Endothelial cell of umbilical vein (primary cell): ENCODE measurements at regions not wholly inside any gene's neighbourhood (a gene's known extent, or its start where the extent isn't known, plus 50 kb on each side); places are given as distances from the start of the nearest gene placed in this dataset.

Experiments
- BruUV-seq: library from RNA; stranded (reverse); fragments of 400-500 nt; replicated peaks from 2 replicates; lab custom pipeline; 2021; lab: Mats Ljungman, UMichigan
- CTCF ChIA-PET: fragments of 300-600, 350-600 bp; sonication (Branson Sonifier 250); formaldehyde crosslinking; loops from one replicate; lab custom pipeline; 2021; ENCODE audit warnings: antibody characterized with exemption, inconsistent platforms; lab: Charles Lee
- POLR2A ChIA-PET: fragments of 300-600, 350-600 bp; sonication (Branson Sonifier 250); formaldehyde crosslinking; loops from one replicate; lab custom pipeline; 2021; ENCODE audit warnings: antibody characterized with exemption, inconsistent platforms; lab: Charles Lee
- DNase-seq: peaks from one replicate; pipeline ENCODE4 v3.0.0-alpha.2; 2011; ENCODE audit warnings: low read depth, low spot score
- FAIRE-seq: peaks from 2 replicates; lab custom pipeline; 2011; peaks lifted over from hg19 to GRCh38; lab: Jason Lieb, UNC
- H2AFZ ChIP-seq: 2 replicates; pipeline ENCODE4 v1.6.0; 2012; ENCODE audit warnings: low read depth, low read length, control low read depth, inconsistent platforms
- H3K27ac ChIP-seq: 2 replicates; pipeline ENCODE4 v1.5.1; 2011; ENCODE audit warnings: low read depth, mild to moderate bottlenecking, control low read depth, low read length, moderate library complexity; ENCODE audit not compliant: insufficient read depth
- H3K27me3 ChIP-seq, 2 experiments: 2 replicates each; pipeline versions ENCODE4 v1.6.0 to v1.6.1; 2011; ENCODE audit warnings: low read length in 2 of 2, mixed read lengths in 1 of 2; ENCODE audit not compliant: control insufficient read depth in 2 of 2, insufficient read depth in 2 of 2
- H3K36me3 ChIP-seq, 2 experiments: 2 replicates in 1 of 2; 3 replicates in 1 of 2; pipeline ENCODE4 v1.5.1; 2011; ENCODE audit warnings: low read length in 2 of 2, mild to moderate bottlenecking in 1 of 2, moderate library complexity in 1 of 2; ENCODE audit not compliant: control insufficient read depth in 2 of 2, insufficient read depth in 2 of 2; ENCODE audit errors: extremely low read depth in 1 of 2
- H3K4me1 ChIP-seq: 3 replicates; pipeline ENCODE4 v1.5.1; 2011; ENCODE audit warnings: mild to moderate bottlenecking, low read length; ENCODE audit not compliant: control insufficient read depth, insufficient read depth; ENCODE audit errors: extremely low read depth
- H3K4me2 ChIP-seq: 2 replicates; pipeline ENCODE4 v1.6.1; 2011; ENCODE audit warnings: low read length, control low read depth, mixed read lengths; ENCODE audit not compliant: insufficient read depth
- H3K4me3 ChIP-seq, 3 experiments: fragments of 200-600 bp in 1 of 3; sonication (generic), shearing (Covaris generic) in 1 of 3; replicated peaks in 1 of 3; 2 replicates each; pipeline ENCODE4 v1.5.1; 2011 to 2016; ENCODE audit warnings: control low read depth in 3 of 3, low read length in 3 of 3, mild to moderate bottlenecking in 2 of 3, inconsistent platforms in 1 of 3, low read depth in 1 of 3, moderate library complexity in 1 of 3; ENCODE audit not compliant: insufficient read depth in 1 of 3
- H3K79me2 ChIP-seq: 2 replicates; pipeline ENCODE4 v1.6.0; 2012; ENCODE audit warnings: low read length, inconsistent platforms; ENCODE audit not compliant: control insufficient read depth, insufficient read depth
- H3K9ac ChIP-seq: replicated peaks from 2 replicates; pipeline ENCODE3; 2011; ENCODE audit warnings: low read length, control low read depth; ENCODE audit not compliant: insufficient read depth; ENCODE audit errors: extremely low read depth
- H3K9me1 ChIP-seq: replicated peaks from 3 replicates; pipeline ENCODE4 v1.6.0; 2011; ENCODE audit warnings: mild to moderate bottlenecking, low read length; ENCODE audit not compliant: control insufficient read depth, insufficient read depth; ENCODE audit errors: extremely low read depth
- H3K9me3 ChIP-seq: replicated peaks from 2 replicates; pipeline ENCODE4 v1.5.1; 2012; ENCODE audit warnings: low read length, inconsistent platforms; ENCODE audit not compliant: control insufficient read depth, insufficient read depth
- H4K20me1 ChIP-seq: replicated peaks from 2 replicates; pipeline ENCODE3; 2011; ENCODE audit warnings: mild to moderate bottlenecking, low read length; ENCODE audit not compliant: control insufficient read depth, insufficient read depth; ENCODE audit errors: extremely low read depth
- CTCF ChIP-seq, 2 donors: IDR thresholded peaks; 1 replicate in 1 of 2; 2 replicates in 1 of 2; pipeline ENCODE4 v1.5.1; 2011; ENCODE audit warnings: low read length in 2 of 2, mild to moderate bottlenecking in 2 of 2, moderate library complexity in 2 of 2, control low read depth in 1 of 2, inconsistent platforms in 1 of 2, low read depth in 1 of 2; ENCODE audit not compliant: insufficient read depth in 1 of 2; ENCODE audit errors: extremely low read depth in 1 of 2
- EZH2 ChIP-seq: IDR thresholded peaks from 2 replicates; pipeline ENCODE4 v1.6.1; 2012; ENCODE audit warnings: borderline replicate concordance, low read depth, mild to moderate bottlenecking, moderate library complexity, low read length, inconsistent platforms; ENCODE audit not compliant: severe bottlenecking
- FOS ChIP-seq: IDR thresholded peaks from 2 replicates; pipeline ENCODE4 v1.6.1; 2011; ENCODE audit warnings: mild to moderate bottlenecking, low read length, moderate library complexity, borderline replicate concordance; ENCODE audit not compliant: insufficient read depth
- GATA2 ChIP-seq: IDR thresholded peaks from 2 replicates; pipeline ENCODE4 v1.7.0; 2011; ENCODE audit warnings: low read depth, mild to moderate bottlenecking, moderate library complexity, mixed read lengths, low read length; ENCODE audit not compliant: insufficient read length, insufficient read depth
- JUN ChIP-seq: IDR thresholded peaks from 2 replicates; pipeline ENCODE4 v1.6.1; 2011; ENCODE audit warnings: borderline replicate concordance, low read depth; ENCODE audit not compliant: insufficient read length, insufficient read depth
- MAX ChIP-seq: IDR thresholded peaks from 2 replicates; pipeline ENCODE4 v1.6.1; 2011; ENCODE audit not compliant: insufficient read depth, insufficient read length
- MYC ChIP-seq: IDR thresholded peaks from one replicate; pipeline ENCODE4 v1.6.1; 2011; ENCODE audit warnings: mild to moderate bottlenecking, low read depth, low read length
- POLR2A ChIP-seq: IDR thresholded peaks from 2 replicates; pipeline ENCODE4 v1.6.1; 2012; ENCODE audit warnings: low read depth, mild to moderate bottlenecking, control low read depth, low read length
- POLR2AphosphoS5 ChIP-seq: IDR thresholded peaks from 2 replicates; pipeline ENCODE4 v1.6.1; 2012; ENCODE audit warnings: low read depth, mild to moderate bottlenecking, control low read depth, low read length, moderate library complexity; ENCODE audit not compliant: insufficient read depth
- dilution Hi-C: fragments of 300-500 bp; cut with MboI; formaldehyde crosslinking; loops from one replicate; pipeline ENCODE4 v1.15.0; 2019; ENCODE audit warnings: low sequenced_read_pairs; ENCODE audit not compliant: extremely low pct_ligation_motif_present
- intact Hi-C: fragments of 100-400 bp; cut with micrococcal nuclease; formaldehyde crosslinking; loops from one replicate; pipeline ENCODE4 v1.10.0; 2022

- no peaks in the 10 kb centered on the region for H3K9me3 ChIP-seq
- H3K27ac ChIP-seq: no peak overlapping the region
- no peaks in the 10 kb centered on the region for H3K36me3 ChIP-seq
- H2AFZ ChIP-seq: no peak overlapping the region
- H3K9me1 ChIP-seq: no peaks in the 10 kb centered on the region
- H3K4me1 ChIP-seq: no peaks in the 10 kb centered on the region
- TF ChIP-seq MYC: no peak
- TF ChIP-seq FOS: no peak
- TF ChIP-seq POLR2AphosphoS5: no peak
- no peak for TF ChIP-seq POLR2A
- TF ChIP-seq EZH2: no peak
- no peak for TF ChIP-seq MAX
- TF ChIP-seq GATA2: no peak
- no peak for TF ChIP-seq CTCF (IDR thresholded peaks at IDR 0.05; ENCODE audit: extremely low read depth in 1 of 2, insufficient read depth in 1 of 2, low read depth in 1 of 2, low read length in 2 of 2)
- no peak for TF ChIP-seq JUN
- intact Hi-C loops: no loop called here
- H3K4me2 ChIP-seq: no peak overlapping the region
- H3K4me3 ChIP-seq: no peak overlapping the region
- no peak overlapping the region for H3K9ac ChIP-seq
- dilution Hi-C loops: no loop called here
- DNase-seq (no peak), FAIRE-seq (no peak)
- peaks cover 0 to 10% of the 10 kb centered on the region in 2 experiments for H3K27me3 ChIP-seq
- POLR2A ChIA-PET: no interaction called here
- CTCF ChIA-PET: no interaction called here
- no peaks in the 10 kb centered on the region for H4K20me1 ChIP-seq
- no peaks in the 10 kb centered on the region for H3K79me2 ChIP-seq
- BruUV-seq: no TSS peak
These were observed 92.9 kb upstream of the TOX2 start for GRCh38 chr20:43821795-43822194.
